ENCODE measurements at regions not wholly inside any gene's neighbourhood (a gene's known extent, or its start where the extent isn't known, plus 50 kb on each side); places are given as distances from the start of the nearest gene placed in this dataset.

DNA sequence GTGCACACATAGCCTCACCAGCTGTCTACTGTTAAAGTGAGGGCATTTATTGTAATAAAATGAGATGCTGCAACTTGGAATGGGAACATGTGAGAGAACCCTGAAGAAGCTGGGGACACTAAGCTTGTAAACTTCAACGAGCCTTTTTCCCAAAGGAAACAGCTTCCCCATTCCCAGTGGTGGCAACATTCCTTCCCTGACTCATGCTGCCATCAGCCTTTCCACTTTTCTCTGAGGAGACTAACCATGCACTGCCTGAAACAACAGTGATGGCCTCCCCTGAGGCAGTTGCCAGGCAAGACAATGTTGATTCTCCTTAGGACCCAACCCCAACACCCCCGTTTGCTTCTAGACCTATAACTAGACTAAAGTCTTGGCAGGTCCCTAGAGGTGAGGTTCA lies 928.3 kb downstream of the GLUD2 start:
- Histone ChIP-seq H3K4me3 (no peak overlapping the region), H3K36me3 (no peaks in the 10 kb centered on the region), H3K27me3 (no peaks in the 10 kb centered on the region), H3K4me1 (no peaks in the 10 kb centered on the region), H3K9me3 (peaks cover 0 to 15% of the 10 kb centered on the region in 2 donors), H3K27ac (no peak overlapping the region)
- intact Hi-C loops (cut with DNase I; ENCODE audit: low total_unique reads): no loop called here
- TF ChIP-seq POLR2AphosphoS5 (IDR thresholded peaks at IDR 0.05) (no peak), POLR2A (IDR thresholded peaks at IDR 0.05) (no peak)
- TF ChIP-seq, protein P1, sequence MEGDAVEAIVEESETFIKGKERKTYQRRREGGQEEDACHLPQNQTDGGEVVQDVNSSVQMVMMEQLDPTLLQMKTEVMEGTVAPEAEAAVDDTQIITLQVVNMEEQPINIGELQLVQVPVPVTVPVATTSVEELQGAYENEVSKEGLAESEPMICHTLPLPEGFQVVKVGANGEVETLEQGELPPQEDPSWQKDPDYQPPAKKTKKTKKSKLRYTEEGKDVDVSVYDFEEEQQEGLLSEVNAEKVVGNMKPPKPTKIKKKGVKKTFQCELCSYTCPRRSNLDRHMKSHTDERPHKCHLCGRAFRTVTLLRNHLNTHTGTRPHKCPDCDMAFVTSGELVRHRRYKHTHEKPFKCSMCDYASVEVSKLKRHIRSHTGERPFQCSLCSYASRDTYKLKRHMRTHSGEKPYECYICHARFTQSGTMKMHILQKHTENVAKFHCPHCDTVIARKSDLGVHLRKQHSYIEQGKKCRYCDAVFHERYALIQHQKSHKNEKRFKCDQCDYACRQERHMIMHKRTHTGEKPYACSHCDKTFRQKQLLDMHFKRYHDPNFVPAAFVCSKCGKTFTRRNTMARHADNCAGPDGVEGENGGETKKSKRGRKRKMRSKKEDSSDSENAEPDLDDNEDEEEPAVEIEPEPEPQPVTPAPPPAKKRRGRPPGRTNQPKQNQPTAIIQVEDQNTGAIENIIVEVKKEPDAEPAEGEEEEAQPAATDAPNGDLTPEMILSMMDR (IDR thresholded peaks at IDR 0.05): no peak
- DNase-seq (ENCODE audit: low spot score in 2 of 2): no peak

DNA sequence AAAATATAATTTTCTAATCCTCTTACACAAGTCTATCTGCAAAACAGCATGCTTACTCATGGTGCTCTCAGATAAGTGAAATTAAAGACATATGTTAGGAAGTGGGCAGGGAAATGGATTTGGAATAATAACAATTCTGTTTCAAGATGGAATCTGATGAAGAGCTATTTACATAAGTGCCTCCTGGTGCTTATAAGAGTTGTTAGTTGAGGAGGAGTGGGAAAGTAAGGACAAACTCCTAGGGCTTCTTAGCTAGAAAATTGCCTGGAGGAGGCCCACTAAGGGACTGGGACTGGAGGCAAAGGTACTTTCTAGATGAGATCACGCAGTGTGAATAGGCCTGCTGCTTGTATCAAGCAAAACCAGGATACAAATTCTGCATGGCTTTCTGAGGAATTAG lies 939.8 kb downstream of the GLUD2 start:
- intact Hi-C loops (cut with DNase I; ENCODE audit: low total_unique reads): loop anchor here (5.0 kb wide), 1 partner anchor 420 kb away; no protein-coding TSS in a partner anchor
- Histone ChIP-seq H3K4me3 (no peak overlapping the region), H3K4me1 (no peaks in the 10 kb centered on the region), H3K36me3 (no peaks in the 10 kb centered on the region), H3K27ac (no peak overlapping the region), H3K27me3 (no peaks in the 10 kb centered on the region), H3K9me3 (peaks cover 0 to 4% of the 10 kb centered on the region in 2 donors)
- TF ChIP-seq, protein P1 (IDR thresholded peaks at IDR 0.05): no peak
- TF ChIP-seq POLR2AphosphoS5 (IDR thresholded peaks at IDR 0.05) (no peak), POLR2A (IDR thresholded peaks at IDR 0.05) (no peak)
- DNase-seq (ENCODE audit: low spot score in 2 of 2): no peak

DNA sequence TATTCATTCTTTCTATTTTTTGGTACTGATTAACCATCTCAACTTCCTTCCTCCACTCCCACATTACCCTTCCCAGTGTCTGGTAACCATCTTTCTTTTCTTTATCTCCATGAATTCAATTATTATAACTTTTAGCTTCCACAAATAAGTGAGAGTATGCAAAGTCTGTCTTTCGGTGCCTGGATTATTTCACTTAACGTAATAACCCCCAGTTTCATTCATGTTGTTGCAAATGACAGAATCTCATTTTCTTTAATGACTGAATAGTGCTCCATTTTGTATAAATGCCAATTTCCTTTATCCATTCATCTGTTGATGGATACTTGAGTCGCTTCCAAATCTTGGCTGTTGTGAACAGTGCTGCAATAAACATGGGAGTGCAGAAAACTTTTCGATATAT lies 940.4 kb downstream of the GLUD2 start:
- no peak for DNase-seq (ENCODE audit: low spot score in 2 of 2)
- peaks cover 0 to 4% of the 10 kb centered on the region in 2 donors for H3K9me3 ChIP-seq

DNA sequence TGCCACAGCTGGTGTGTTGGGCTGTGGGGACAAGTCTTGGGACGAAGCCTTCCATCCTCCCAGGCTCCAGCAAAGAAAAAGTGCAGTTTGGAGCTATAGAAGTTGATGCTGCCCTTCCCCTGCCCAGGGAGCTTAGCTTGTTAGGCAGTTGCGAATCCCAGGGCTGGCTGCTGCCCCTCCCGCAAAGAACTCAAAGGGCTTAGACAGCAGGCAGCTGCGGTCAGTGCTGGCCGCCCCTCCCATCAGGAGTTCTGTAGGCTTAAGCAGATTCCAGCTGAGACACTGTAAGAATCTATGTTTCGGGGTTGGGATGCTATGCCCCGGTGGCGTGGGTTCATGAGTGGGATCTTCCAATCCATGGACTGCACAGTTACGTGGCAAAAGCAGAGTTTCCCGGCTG lies 956.7 kb downstream of the GLUD2 start:
- Histone ChIP-seq H3K4me3 (no peak overlapping the region), H3K27ac (no peak overlapping the region), H3K27me3 (no peaks in the 10 kb centered on the region), H3K36me3 (no peaks in the 10 kb centered on the region), H3K4me1 (no peaks in the 10 kb centered on the region), H3K9me3 (peaks cover 0 to 9% of the 10 kb centered on the region in 2 donors)
- DNase-seq (ENCODE audit: low spot score in 2 of 2): no peak
- intact Hi-C loops (cut with DNase I; ENCODE audit: low total_unique reads): no loop called here
- TF ChIP-seq POLR2A (IDR thresholded peaks at IDR 0.05): no peak
- TF ChIP-seq, protein P1 (IDR thresholded peaks at IDR 0.05): no peak
- no peak for TF ChIP-seq POLR2AphosphoS5 (IDR thresholded peaks at IDR 0.05)

More for the DNA sequence above, 940.4 kb downstream of the GLUD2 start:
- no peak for TF ChIP-seq POLR2AphosphoS5 (IDR thresholded peaks at IDR 0.05)
- no peak for TF ChIP-seq POLR2A (IDR thresholded peaks at IDR 0.05)
- TF ChIP-seq, protein P1 (IDR thresholded peaks at IDR 0.05): no peak
- Histone ChIP-seq H3K4me1 (no peaks in the 10 kb centered on the region), H3K36me3 (no peaks in the 10 kb centered on the region), H3K27ac (no peak overlapping the region), H3K27me3 (no peaks in the 10 kb centered on the region), H3K4me3 (no peak overlapping the region)
- intact Hi-C loops (cut with DNase I; ENCODE audit: low total_unique reads): loop anchor here (5.0 kb wide), 1 partner anchor 419 kb away; no protein-coding TSS in a partner anchor

DNA sequence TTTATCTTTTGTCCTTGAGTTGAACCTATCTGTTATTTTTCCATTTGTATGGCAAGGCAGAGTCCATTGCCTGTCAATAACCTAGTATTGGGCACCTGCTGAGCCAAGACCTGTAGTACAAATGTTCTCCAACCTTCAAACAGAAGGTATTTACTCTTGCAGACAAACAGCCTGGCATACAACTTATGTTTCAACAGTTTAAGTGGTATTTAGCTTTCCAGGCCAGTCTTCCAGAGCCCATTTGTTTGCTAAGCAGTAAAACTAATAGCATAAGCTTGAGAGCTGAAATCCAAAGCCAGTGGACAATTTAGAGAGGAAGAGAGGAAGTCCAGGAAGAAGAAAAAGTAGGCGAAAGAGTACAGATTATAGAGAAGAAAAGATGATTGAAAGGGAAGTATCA lies 979.3 kb downstream of the GLUD2 start:
- DNase-seq (ENCODE audit: low spot score in 2 of 2): no peak
- Histone ChIP-seq H3K27ac (no peak overlapping the region), H3K4me1 (no peaks in the 10 kb centered on the region), H3K9me3 (peaks cover 0 to 2% of the 10 kb centered on the region in 2 donors), H3K4me3 (no peak overlapping the region), H3K27me3 (no peaks in the 10 kb centered on the region), H3K36me3 (no peaks in the 10 kb centered on the region)
- intact Hi-C loops (cut with DNase I; ENCODE audit: low total_unique reads): no loop called here
- no peak for TF ChIP-seq POLR2AphosphoS5 (IDR thresholded peaks at IDR 0.05)

DNA sequence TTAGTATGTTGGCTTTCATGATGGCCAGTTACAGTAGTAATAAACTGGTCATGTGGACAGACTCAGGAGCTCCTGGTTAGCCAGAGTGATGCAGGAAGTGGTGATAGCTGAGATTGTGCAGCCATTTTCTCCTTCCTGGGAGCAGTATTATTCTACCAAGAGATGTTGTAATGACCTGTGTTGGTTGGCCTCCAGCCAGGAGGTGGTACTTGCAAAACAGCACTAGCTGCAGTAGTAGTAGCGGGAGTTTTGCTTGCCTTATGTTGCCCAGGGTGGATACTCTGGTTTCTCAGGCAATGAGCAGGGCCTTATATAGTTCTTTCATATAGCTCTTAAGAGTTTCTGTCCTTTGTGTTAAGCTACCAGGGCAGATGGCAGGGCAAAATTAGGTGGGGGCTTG lies 998.8 kb downstream of the GLUD2 start:
- TF ChIP-seq POLR2A (IDR thresholded peaks at IDR 0.05): no peak
- TF ChIP-seq, protein P1 (IDR thresholded peaks at IDR 0.05): no peak
- no peak for TF ChIP-seq POLR2AphosphoS5 (IDR thresholded peaks at IDR 0.05)
- Histone ChIP-seq H3K27ac (no peak overlapping the region), H3K9me3 (no peaks in the 10 kb centered on the region), H3K4me1 (no peaks in the 10 kb centered on the region), H3K27me3 (no peaks in the 10 kb centered on the region), H3K36me3 (no peaks in the 10 kb centered on the region), H3K4me3 (no peak overlapping the region)
- no peak for DNase-seq (ENCODE audit: low spot score in 2 of 2)
- intact Hi-C loops (cut with DNase I; ENCODE audit: low total_unique reads): no loop called here
